Fibroblast of pulmonary artery (primary cell): ENCODE measurements at regions not wholly inside any gene's neighbourhood (a gene's known extent, or its start where the extent isn't known, plus 50 kb on each side); places are given as distances from the start of the nearest gene placed in this dataset.

Experiments
- DNase-seq: peaks from one replicate; pipeline ENCODE4 v3.0.0-alpha.2; 2010; ENCODE audit warnings: low read depth
- H3K4me3 ChIP-seq: replicated peaks from 2 replicates; pipeline ENCODE4 v1.5.1; 2011; ENCODE audit warnings: low read depth, mild to moderate bottlenecking, control low read depth, low read length, moderate library complexity
- TF ChIP-seq, protein P1 (sequence below): IDR thresholded peaks from 2 replicates; pipeline ENCODE4 v1.5.1; 2011; ENCODE audit warnings: mild to moderate bottlenecking, control low read depth, low read length, inconsistent platforms; ENCODE audit errors: missing control alignments

DNA sequence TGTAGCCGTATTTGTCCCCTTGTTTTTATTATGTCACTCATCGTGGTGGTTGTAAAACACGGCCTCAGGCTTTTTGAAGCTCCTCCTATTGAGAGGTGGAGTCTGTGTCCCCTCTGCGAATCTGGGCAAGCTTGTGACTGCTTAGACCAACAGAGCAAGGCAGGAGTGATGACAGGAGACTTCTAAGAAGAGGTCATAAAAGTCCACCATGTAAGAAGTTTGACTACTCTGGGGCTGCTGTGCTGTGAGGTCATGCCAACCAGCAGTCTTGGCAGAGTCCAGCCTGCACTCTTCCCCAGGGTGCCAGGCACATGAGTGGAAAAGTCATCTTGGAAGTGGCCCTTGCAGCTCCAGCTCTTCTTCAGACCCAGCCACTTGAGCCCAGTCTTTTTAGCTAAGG is 83.8 kb upstream of the SPTBN1 start:
- TF ChIP-seq, protein P1, sequence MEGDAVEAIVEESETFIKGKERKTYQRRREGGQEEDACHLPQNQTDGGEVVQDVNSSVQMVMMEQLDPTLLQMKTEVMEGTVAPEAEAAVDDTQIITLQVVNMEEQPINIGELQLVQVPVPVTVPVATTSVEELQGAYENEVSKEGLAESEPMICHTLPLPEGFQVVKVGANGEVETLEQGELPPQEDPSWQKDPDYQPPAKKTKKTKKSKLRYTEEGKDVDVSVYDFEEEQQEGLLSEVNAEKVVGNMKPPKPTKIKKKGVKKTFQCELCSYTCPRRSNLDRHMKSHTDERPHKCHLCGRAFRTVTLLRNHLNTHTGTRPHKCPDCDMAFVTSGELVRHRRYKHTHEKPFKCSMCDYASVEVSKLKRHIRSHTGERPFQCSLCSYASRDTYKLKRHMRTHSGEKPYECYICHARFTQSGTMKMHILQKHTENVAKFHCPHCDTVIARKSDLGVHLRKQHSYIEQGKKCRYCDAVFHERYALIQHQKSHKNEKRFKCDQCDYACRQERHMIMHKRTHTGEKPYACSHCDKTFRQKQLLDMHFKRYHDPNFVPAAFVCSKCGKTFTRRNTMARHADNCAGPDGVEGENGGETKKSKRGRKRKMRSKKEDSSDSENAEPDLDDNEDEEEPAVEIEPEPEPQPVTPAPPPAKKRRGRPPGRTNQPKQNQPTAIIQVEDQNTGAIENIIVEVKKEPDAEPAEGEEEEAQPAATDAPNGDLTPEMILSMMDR, result no peak

GRCh38 chr2:54373855-54374254 is 82.3 kb upstream of the SPTBN1 start:
- DNase-seq, result no peak
- TF ChIP-seq, protein P1, result no peak
- H3K4me3 ChIP-seq, result no peak overlapping the region

More for the DNA sequence above, 83.8 kb upstream of the SPTBN1 start:
- no peak overlapping the region for H3K4me3 ChIP-seq
- DNase-seq, result no peak

- DNase-seq, result no peak
- no peak overlapping the region for H3K4me3 ChIP-seq
- TF ChIP-seq, protein P1, result no peak
These were observed 81.3 kb upstream of the SPTBN1 start for GRCh38 chr2:54374591-54375364.

GRCh38 chr2:54377451-54377850 is 78.7 kb upstream of the SPTBN1 start:
- DNase-seq, result no peak

DNA sequence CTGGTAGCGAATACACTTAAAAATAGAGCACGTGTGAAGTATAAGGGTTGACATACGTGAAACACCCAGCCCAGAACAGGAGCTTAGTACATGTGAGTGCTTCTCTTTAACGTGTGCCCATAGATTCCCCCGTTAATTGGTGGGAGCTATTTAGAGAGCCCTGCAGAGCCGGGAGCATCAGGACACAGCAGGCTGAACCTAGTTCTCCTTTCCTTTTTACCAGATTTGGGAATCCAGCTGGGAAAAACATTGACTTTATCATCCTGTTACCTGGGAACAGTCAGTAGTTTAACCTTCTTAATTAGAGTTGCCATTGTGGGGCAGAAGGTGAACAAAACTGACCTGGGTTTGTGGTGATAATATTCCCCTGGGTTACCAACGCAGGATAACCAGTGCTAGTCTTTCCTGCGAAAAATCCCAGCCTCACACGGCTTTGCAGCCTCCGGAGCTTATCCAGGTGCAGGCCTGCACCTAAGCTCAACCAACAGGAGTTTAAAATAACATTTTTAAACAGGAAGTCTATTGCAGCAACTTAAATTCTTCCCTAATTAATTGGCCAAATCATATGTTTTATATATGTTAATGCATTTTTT is 78.1 kb upstream of the SPTBN1 start:
- H3K4me3 ChIP-seq, result no peak overlapping the region
- no peak for DNase-seq
- TF ChIP-seq, protein P1, result no peak

More at GRCh38 chr2:54377451-54377850, 78.7 kb upstream of the SPTBN1 start:
- no peak overlapping the region for H3K4me3 ChIP-seq
- TF ChIP-seq, protein P1, result no peak

DNA sequence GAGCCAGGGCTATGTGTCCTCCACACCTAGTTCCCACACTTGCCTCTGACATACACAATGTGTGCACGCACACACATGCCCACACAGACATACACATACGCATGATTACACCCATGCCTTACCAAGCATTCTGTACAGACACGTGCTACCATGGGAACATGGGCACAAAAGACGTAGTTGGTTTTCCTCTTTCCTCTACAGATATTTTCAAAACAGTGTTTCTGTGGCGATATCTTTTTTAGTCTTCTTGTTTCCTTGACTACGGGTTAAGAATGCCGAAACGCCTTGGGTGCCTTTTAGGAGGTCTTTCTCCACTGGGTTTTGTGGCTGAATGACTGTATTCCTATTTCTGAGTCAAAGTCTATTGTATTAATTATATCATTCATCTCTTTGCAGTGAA is 75.5 kb upstream of the SPTBN1 start:
- DNase-seq, result no peak
- TF ChIP-seq, protein P1, result no peak
- no peak overlapping the region for H3K4me3 ChIP-seq
